Vagina (tissue), 2 donors: ENCODE measurements at regions not wholly inside any gene's neighbourhood (a gene's known extent, or its start where the extent isn't known, plus 50 kb on each side); places are given as distances from the start of the nearest gene placed in this dataset.
"Not testable (repeated sequence)": the region's sequence is repeated elsewhere in the genome, so short reads cannot be mapped to it uniquely, and the experiment has no call there.

Source experiments
- DNase-seq, 2 donors: peaks; one replicate each; pipeline ENCODE4 v3.0.0-alpha.2; 2017; ENCODE audit errors: extremely low spot score in 2 of 2
- H3K27ac ChIP-seq: fragments of 200-600 bp; sonication (generic); one replicate; pipeline ENCODE4 v1.5.1; 2019
- H3K27me3 ChIP-seq: fragments of 200-600 bp; sonication (generic); one replicate; pipeline ENCODE4 v1.5.1; 2019
- H3K36me3 ChIP-seq, 2 donors: fragments of 200-600 bp; sonication (generic); one replicate each; pipeline ENCODE4 v1.5.1; 2017 to 2019
- H3K4me1 ChIP-seq: fragments of 200-600 bp; sonication (generic); one replicate; pipeline ENCODE4 v1.5.1; 2019
- H3K4me3 ChIP-seq, 2 donors: fragments of 200-600 bp; sonication (generic); 1 replicate in 1 of 2; 2 replicates in 1 of 2; pipeline ENCODE4 v1.5.1; 2016 to 2019
- H3K9me3 ChIP-seq: fragments of 200-600 bp; sonication (generic); one replicate; pipeline ENCODE4 v1.5.1; 2019
- POLR2A ChIP-seq, 2 donors: fragments of 450-650 bp; IDR thresholded peaks; one replicate each; pipeline ENCODE4 v1.6.1; 2017; ENCODE audit warnings: antibody characterized with exemption in 2 of 2, mild to moderate bottlenecking in 2 of 2, moderate library complexity in 2 of 2
- POLR2AphosphoS5 ChIP-seq, 2 donors: sonication (generic); formaldehyde crosslinking; IDR thresholded peaks; one replicate each; pipeline ENCODE4 v1.9.0; 2017; ENCODE audit warnings: antibody characterized with exemption in 2 of 2, mild to moderate bottlenecking in 2 of 2, low read depth in 1 of 2; ENCODE audit not compliant: insufficient read depth in 1 of 2
- intact Hi-C: fragments of 100-400 bp; cut with DNase I; formaldehyde crosslinking; loops from one replicate; pipeline ENCODE4 v1.15.1; 2023
- TF ChIP-seq, protein P1 (sequence below), 3 experiments: fragments of 450-650 bp in 2 of 3; fragments of 200-600 bp in 1 of 3; sonication (generic) in 1 of 3; IDR thresholded peaks; one replicate each; pipeline ENCODE4 v1.5.1; 2017 to 2019; ENCODE audit warnings: antibody characterized with exemption in 3 of 3, mild to moderate bottlenecking in 2 of 3, moderate library complexity in 2 of 3

DNA sequence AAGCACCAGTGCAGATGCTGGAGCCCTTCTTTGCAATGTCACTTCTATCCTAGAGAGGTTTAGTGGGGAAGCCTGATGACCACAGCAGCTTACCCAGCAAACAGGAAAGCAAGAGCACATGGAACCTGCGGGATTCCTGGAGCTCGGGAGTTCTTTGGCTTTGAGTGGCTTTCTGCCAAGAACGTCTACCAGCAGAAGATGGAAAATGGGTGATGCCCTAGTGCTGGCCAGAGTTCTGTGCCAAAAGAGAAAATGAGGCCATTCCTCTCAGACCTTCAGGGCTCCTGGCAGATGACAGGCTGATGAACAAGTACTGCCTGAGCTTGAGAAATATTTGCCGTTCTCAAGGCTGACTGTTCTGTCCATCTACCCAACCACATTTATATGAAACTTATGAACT is 332.1 kb upstream of the CCL2 start:
- DNase-seq = no peak
- Histone ChIP-seq H3K27me3 (no peaks in the 10 kb centered on the region), H3K4me3 (no peak overlapping the region), H3K27ac (no peak overlapping the region), H3K4me1 (no peaks in the 10 kb centered on the region), H3K36me3 (no peaks in the 10 kb centered on the region), H3K9me3 (no peaks in the 10 kb centered on the region)
- TF ChIP-seq, protein P1, sequence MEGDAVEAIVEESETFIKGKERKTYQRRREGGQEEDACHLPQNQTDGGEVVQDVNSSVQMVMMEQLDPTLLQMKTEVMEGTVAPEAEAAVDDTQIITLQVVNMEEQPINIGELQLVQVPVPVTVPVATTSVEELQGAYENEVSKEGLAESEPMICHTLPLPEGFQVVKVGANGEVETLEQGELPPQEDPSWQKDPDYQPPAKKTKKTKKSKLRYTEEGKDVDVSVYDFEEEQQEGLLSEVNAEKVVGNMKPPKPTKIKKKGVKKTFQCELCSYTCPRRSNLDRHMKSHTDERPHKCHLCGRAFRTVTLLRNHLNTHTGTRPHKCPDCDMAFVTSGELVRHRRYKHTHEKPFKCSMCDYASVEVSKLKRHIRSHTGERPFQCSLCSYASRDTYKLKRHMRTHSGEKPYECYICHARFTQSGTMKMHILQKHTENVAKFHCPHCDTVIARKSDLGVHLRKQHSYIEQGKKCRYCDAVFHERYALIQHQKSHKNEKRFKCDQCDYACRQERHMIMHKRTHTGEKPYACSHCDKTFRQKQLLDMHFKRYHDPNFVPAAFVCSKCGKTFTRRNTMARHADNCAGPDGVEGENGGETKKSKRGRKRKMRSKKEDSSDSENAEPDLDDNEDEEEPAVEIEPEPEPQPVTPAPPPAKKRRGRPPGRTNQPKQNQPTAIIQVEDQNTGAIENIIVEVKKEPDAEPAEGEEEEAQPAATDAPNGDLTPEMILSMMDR (IDR thresholded peaks at IDR 0.05) = no peak
- TF ChIP-seq POLR2A (IDR thresholded peaks at IDR 0.05) (no peak), POLR2AphosphoS5 (IDR thresholded peaks at IDR 0.05; ENCODE audit: insufficient read depth in 1 of 2, low read depth in 1 of 2) (no peak)
- intact Hi-C loops = no loop called here

DNA sequence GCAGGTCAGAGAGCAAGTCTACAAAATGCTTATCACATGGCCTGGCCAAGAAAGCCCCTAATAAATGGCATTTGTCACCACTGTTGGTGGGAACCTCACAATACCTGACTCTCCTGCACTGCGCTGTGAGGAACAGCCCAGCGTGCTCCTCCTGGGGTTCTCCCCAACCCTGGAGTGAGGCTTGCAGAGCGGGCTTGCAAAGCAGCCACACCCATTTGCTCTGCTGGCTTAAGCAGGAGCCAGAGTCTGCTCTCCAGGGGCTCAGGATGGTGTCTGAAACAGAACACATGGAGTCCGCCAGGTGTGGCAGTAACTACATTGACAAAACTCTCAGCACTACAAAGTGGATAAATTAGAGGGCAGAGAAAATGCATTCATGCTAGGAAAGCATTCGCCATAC is 331.0 kb upstream of the CCL2 start:
- Histone ChIP-seq H3K9me3 (no peaks in the 10 kb centered on the region), H3K4me1 (no peaks in the 10 kb centered on the region), H3K27me3 (no peaks in the 10 kb centered on the region), H3K27ac (no peak overlapping the region), H3K36me3 (no peaks in the 10 kb centered on the region), H3K4me3 (no peak overlapping the region)
- intact Hi-C loops = no loop called here
- TF ChIP-seq POLR2A (IDR thresholded peaks at IDR 0.05) = no peak
- TF ChIP-seq, protein P1 (IDR thresholded peaks at IDR 0.05) = no peak
- no peak for TF ChIP-seq POLR2AphosphoS5 (IDR thresholded peaks at IDR 0.05; ENCODE audit: insufficient read depth in 1 of 2, low read depth in 1 of 2)
- DNase-seq = no peak

DNA sequence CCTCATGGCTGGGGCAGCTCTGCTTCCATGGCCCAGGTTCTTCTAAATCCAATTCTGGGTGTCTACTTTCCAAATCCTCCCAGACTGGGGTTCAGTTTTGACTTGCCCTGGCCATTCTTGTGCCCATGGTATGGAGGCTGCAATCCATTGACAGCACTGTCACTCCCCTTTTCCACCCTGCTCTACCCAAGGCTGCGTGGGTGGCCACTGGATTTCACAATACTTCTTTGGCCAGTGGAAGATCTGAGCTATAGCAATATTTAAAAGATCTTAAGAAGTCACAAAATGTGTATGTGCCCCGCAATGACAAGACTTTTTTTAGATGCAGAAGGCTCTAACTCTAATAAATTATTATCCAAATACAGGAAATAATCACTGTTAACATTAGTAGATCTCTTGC is 329.4 kb upstream of the CCL2 start:
- Histone ChIP-seq H3K4me1 (no peaks in the 10 kb centered on the region), H3K36me3 (no peaks in the 10 kb centered on the region), H3K27ac (no peak overlapping the region), H3K27me3 (no peaks in the 10 kb centered on the region), H3K4me3 (no peak overlapping the region), H3K9me3 (no peaks in the 10 kb centered on the region)
- intact Hi-C loops = no loop called here
- TF ChIP-seq POLR2A (IDR thresholded peaks at IDR 0.05) = no peak
- no peak for TF ChIP-seq POLR2AphosphoS5 (IDR thresholded peaks at IDR 0.05; ENCODE audit: insufficient read depth in 1 of 2, low read depth in 1 of 2)
- TF ChIP-seq, protein P1 (IDR thresholded peaks at IDR 0.05) = no peak
- no peak for DNase-seq

DNA sequence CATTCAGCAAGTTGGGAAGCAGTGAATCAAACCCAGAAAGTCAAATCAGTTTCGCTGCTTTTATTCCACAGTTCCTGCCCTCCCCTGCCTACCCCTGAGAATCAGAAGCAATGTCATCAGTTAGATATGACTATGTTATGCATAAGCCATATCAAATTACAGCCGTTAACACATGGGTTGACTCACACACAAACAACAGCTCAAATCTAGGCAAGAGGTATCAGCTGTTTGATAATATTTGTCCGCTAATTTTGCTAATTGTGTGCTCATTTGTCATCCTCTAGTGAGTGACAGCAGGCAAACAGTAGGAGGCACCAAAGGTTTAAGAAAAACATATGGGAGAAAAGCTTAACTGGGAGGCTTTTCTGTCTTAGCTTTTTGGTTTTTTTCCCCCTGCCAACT is 327.4 kb upstream of the CCL2 start:
- no peaks in the 10 kb centered on the region for H3K36me3 ChIP-seq
- DNase-seq = no peak
- no peaks in the 10 kb centered on the region for H3K27me3 ChIP-seq
- no peaks in the 10 kb centered on the region for H3K4me1 ChIP-seq
- intact Hi-C loops = no loop called here
- H3K9me3 ChIP-seq = no peaks in the 10 kb centered on the region
- no peak overlapping the region for H3K27ac ChIP-seq
- no peak for TF ChIP-seq POLR2A (IDR thresholded peaks at IDR 0.05)
- no peak for TF ChIP-seq POLR2AphosphoS5 (IDR thresholded peaks at IDR 0.05; ENCODE audit: insufficient read depth in 1 of 2, low read depth in 1 of 2)
- H3K4me3 ChIP-seq = no peak overlapping the region

DNA sequence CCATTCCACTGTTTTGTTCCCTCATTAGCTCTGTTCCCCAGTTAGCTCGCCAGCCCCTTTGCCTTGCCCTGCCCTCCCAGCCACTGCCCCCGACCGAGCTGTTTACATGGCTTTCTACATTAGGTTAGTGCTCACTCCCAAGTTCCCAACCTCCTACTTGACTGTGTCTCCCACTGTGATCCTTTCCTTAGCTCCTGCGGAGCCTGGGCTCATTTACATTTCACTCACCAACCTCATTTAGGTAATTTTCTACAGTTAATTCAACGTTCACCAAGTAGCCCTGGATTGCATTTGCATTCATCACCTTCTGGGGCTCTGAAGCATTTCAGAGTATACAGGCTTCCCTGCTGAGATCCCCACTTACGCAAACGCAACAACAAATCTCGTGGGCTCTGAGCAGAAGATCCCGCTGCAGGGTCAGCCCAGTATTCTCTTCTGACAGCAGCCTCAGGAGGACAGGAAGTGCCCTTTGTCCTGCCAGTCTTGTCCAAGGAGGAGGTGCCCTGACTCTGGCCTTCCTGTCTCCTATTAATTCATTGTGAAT is 325.8 kb upstream of the CCL2 start:
- no peak overlapping the region for H3K27ac ChIP-seq
- no peak overlapping the region for H3K4me3 ChIP-seq
- H3K27me3 ChIP-seq = no peaks in the 10 kb centered on the region
- no peaks in the 10 kb centered on the region for H3K9me3 ChIP-seq
- no peaks in the 10 kb centered on the region for H3K4me1 ChIP-seq
- DNase-seq = no peak
- intact Hi-C loops = no loop called here
- H3K36me3 ChIP-seq = no peaks in the 10 kb centered on the region
- no peak for TF ChIP-seq POLR2AphosphoS5 (IDR thresholded peaks at IDR 0.05; ENCODE audit: insufficient read depth in 1 of 2, low read depth in 1 of 2)
- no peak for TF ChIP-seq POLR2A (IDR thresholded peaks at IDR 0.05)
- TF ChIP-seq, protein P1 (IDR thresholded peaks at IDR 0.05) = no peak

DNA sequence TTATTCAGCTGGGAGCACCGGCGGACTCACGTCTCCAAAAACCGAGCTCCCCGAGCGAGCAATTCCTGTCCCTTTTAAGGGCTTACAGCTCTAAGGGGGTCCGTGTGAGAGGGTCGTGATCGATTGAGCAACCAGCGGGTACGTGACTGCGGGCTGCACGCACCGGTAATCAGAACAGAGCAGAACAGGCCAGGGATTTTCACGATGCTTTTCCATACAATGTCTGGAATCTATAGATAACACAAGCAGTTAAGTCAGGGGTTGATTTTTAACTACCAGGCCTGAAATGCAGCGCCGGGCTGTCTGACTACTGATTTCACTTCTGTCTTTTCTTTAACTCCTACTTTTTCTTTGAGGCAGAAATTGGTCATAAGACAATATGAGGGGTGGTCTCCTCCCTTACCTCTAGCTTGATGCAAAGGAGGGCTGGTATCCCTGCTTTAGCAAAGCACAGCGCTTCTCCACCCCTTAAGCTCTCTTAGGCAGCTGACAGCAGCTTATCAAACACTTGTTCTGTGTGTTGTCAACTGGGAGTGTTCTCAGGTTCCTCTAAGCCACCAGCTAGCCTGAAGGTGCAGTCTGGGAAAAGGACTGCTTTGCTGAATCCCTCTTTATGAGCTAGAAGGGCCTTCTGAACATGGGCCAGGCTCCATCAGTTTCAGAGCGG is 323.8 kb upstream of the CCL2 start:
- H3K27ac ChIP-seq, DNase-seq, H3K4me1 ChIP-seq, H3K9me3 ChIP-seq, H3K4me3 ChIP-seq, H3K36me3 ChIP-seq, H3K27me3 ChIP-seq: not testable (repeated sequence)
- intact Hi-C loops = loop anchor here (5.0 kb wide), 1 partner anchor 941 kb away; no protein-coding TSS in a partner anchor
